Activated CD8-positive, alpha-beta T cell treated with anti-CD3 and anti-CD28 coated beads, Interleukin-2, amount 10 ng/mL, durations not matched to agents 7 days and 5 days (primary cell): ENCODE measurements at regions not wholly inside any gene's neighbourhood (a gene's known extent, or its start where the extent isn't known, plus 50 kb on each side); places are given as distances from the start of the nearest gene placed in this dataset.

Source experiments
- ATAC-seq: fragments of 150-1000 bp; cut with Tn5 transposase; one replicate; pipeline ENCODE4 v1.10.0; 2021; ENCODE audit warnings: moderate library complexity
- CTCF ChIA-PET: fragments of 350-600 bp; sonication (Branson Sonifier 250); formaldehyde crosslinking; loops from one replicate; lab custom pipeline; 2021; ENCODE audit warnings: antibody characterized with exemption; lab: Charles Lee
- POLR2A ChIA-PET: fragments of 350-600 bp; sonication (Branson Sonifier 250); formaldehyde crosslinking; loops from one replicate; lab custom pipeline; 2021; ENCODE audit warnings: antibody characterized with exemption; lab: Charles Lee
- DNase-seq: peaks from one replicate; pipeline ENCODE4 v3.0.0-alpha.2; 2020
- H3K27ac Mint-ChIP-seq: one replicate; pipeline ENCODE4 v1.8.0; 2021; ENCODE audit warnings: mild to moderate bottlenecking, mixed read lengths
- H3K27me3 Mint-ChIP-seq: one replicate; pipeline ENCODE4 v1.8.0; 2021; ENCODE audit warnings: low read depth, mixed read lengths
- H3K36me3 Mint-ChIP-seq: one replicate; pipeline ENCODE4 v1.8.0; 2021; ENCODE audit warnings: low read depth, mixed read lengths
- H3K4me1 Mint-ChIP-seq: one replicate; pipeline ENCODE4 v1.8.0; 2021; ENCODE audit warnings: low read depth, mixed read lengths
- H3K4me3 Mint-ChIP-seq: one replicate; pipeline ENCODE4 v1.8.0; 2021; ENCODE audit warnings: mild to moderate bottlenecking, mixed read lengths
- H3K9me3 Mint-ChIP-seq: one replicate; pipeline ENCODE4 v1.8.0; 2022; ENCODE audit warnings: mixed read lengths; ENCODE audit not compliant: insufficient read depth

GRCh38 chr7:37504801-37505200 lies 56.1 kb upstream of the ELMO1 start:
- DNase-seq = no peak
- no peaks in the 10 kb centered on the region for H3K9me3 Mint-ChIP-seq
- CTCF ChIA-PET = interaction anchor here (0.6 to 6.5 kb wide), 3 partner anchors 9 to 323 kb away, joined by 3 to 31 read pairs (median 5); no protein-coding TSS in a partner anchor

GRCh38 chr7:37505750-37506353 lies 57.2 kb upstream of the ELMO1 start:
- Mint-ChIP-seq H3K4me1 (no peaks in the 10 kb centered on the region), H3K4me3 (no peak overlapping the region), H3K36me3 (no peaks in the 10 kb centered on the region), H3K9me3 (no peaks in the 10 kb centered on the region), H3K27me3 (peaks cover 24% of the 10 kb centered on the region), H3K27ac (no peak overlapping the region)
- ChIA-PET POLR2A (no interaction called here), CTCF (interaction anchor here (1.7 to 6.5 kb wide), 2 partner anchors 10 to 272 kb away, joined by 5 to 31 read pairs; no protein-coding TSS in a partner anchor)
- no peak for ATAC-seq
- no peak for DNase-seq

More at GRCh38 chr7:37504801-37505200, 56.1 kb upstream of the ELMO1 start:
- H3K36me3 Mint-ChIP-seq = no peaks in the 10 kb centered on the region
- H3K4me1 Mint-ChIP-seq = no peaks in the 10 kb centered on the region
- no peak overlapping the region for H3K27ac Mint-ChIP-seq
- peaks cover 24% of the 10 kb centered on the region for H3K27me3 Mint-ChIP-seq
- POLR2A ChIA-PET = no interaction called here
- no peak for ATAC-seq
- H3K4me3 Mint-ChIP-seq = no peak overlapping the region

- POLR2A ChIA-PET = no interaction called here
- no peak overlapping the region for H3K4me3 Mint-ChIP-seq
- no peak overlapping the region for H3K27ac Mint-ChIP-seq
- DNase-seq (no peak), ATAC-seq (no peak)
- H3K27me3 Mint-ChIP-seq = peaks cover 20% of the 10 kb centered on the region
- H3K4me1 Mint-ChIP-seq = no peaks in the 10 kb centered on the region
- CTCF ChIA-PET = interaction anchor here (0.7 to 6.5 kb wide), 7 partner anchors 12 to 325 kb away, joined by 3 to 31 read pairs (median 7); no protein-coding TSS in a partner anchor
- H3K36me3 Mint-ChIP-seq = no peaks in the 10 kb centered on the region
- no peaks in the 10 kb centered on the region for H3K9me3 Mint-ChIP-seq
Observed at GRCh38 chr7:37508118-37508517, 59.5 kb upstream of the ELMO1 start.

DNA sequence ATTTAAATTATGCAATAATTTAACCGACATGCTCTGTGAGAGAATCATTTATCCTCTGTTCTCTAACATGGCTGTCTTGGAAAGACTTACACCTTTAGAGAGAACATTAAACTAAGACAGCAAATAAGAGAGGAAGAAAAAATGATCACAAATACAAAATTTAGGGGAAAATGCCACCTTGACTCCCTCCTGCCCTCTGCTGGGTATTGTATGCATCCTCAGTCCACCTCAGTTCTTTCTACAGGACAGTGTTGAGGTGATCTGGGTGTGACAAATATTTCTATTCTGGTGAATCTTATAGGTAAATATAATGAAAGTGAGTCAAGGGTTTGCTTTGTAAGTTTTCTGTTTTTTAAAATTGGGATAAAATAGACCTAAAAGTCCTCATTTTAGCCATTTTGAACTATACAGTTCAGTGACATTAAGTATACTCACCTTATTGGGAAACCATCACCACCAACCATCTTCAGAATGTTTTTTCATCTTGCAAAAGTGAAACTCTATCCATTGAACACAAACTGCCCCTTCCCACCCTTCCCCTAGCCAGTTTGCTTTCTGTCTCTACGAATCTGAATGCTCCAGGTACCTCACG lies 61.5 kb upstream of the ELMO1 start:
- no peaks in the 10 kb centered on the region for H3K36me3 Mint-ChIP-seq
- H3K27me3 Mint-ChIP-seq = peaks cover 20% of the 10 kb centered on the region
- peak; percentile 31 for DNase-seq
- H3K9me3 Mint-ChIP-seq = no peaks in the 10 kb centered on the region
- no peak for ATAC-seq
- ChIA-PET POLR2A (no interaction called here), CTCF (interaction anchor here (0.7 to 6.5 kb wide), 11 partner anchors 9 to 301 kb away, joined by 3 to 31 read pairs (median 5); no protein-coding TSS in a partner anchor)
- no peaks in the 10 kb centered on the region for H3K4me1 Mint-ChIP-seq
- H3K4me3 Mint-ChIP-seq = no peak overlapping the region
- H3K27ac Mint-ChIP-seq = no peak overlapping the region

GRCh38 chr7:37511915-37512314 lies 63.3 kb upstream of the ELMO1 start:
- no peak for DNase-seq
- CTCF ChIA-PET = interaction anchor here (2.0 kb wide), 1 partner anchor 16 kb away, joined by 5 read pairs; no protein-coding TSS in a partner anchor
- H3K4me1 Mint-ChIP-seq = no peaks in the 10 kb centered on the region
- peaks cover 20% of the 10 kb centered on the region for H3K27me3 Mint-ChIP-seq
- no peaks in the 10 kb centered on the region for H3K36me3 Mint-ChIP-seq
- H3K27ac Mint-ChIP-seq = no peak overlapping the region
- H3K9me3 Mint-ChIP-seq = no peaks in the 10 kb centered on the region
- POLR2A ChIA-PET = no interaction called here
- ATAC-seq = no peak
- H3K4me3 Mint-ChIP-seq = no peak overlapping the region

DNA sequence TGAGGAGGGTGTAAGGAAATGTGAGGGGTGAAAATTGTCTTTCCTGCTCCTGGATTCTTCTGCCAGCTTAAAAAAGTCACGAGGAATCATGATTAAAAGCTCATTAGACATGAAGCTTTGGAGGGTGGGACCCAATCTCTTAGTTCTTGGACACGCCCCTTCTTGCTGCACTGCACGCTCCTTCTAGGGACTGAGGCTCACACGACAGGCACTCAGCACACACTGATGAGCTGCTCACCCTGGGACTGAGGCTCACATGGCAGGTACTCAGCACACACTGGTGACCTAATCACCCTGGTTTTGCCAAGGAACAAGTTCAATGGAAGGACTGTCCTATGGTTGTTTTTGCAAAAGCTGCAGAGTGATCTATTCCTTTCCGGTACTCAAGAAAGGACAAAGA lies 65.8 kb upstream of the ELMO1 start:
- Mint-ChIP-seq H3K36me3 (no peaks in the 10 kb centered on the region), H3K27me3 (peaks cover 9% of the 10 kb centered on the region), H3K9me3 (no peaks in the 10 kb centered on the region), H3K4me3 (no peak overlapping the region), H3K27ac (no peak overlapping the region), H3K4me1 (no peaks in the 10 kb centered on the region)
- ChIA-PET CTCF (no interaction called here), POLR2A (no interaction called here)
- ATAC-seq (no peak), DNase-seq (no peak)

GRCh38 chr7:37516664-37517063 lies 68.0 kb upstream of the ELMO1 start:
- Mint-ChIP-seq H3K27ac (no peak overlapping the region), H3K4me1 (no peaks in the 10 kb centered on the region), H3K9me3 (no peaks in the 10 kb centered on the region), H3K27me3 (peaks cover 17% of the 10 kb centered on the region), H3K36me3 (no peaks in the 10 kb centered on the region), H3K4me3 (no peak overlapping the region)
- no peak for DNase-seq
- ChIA-PET POLR2A (interaction anchor here (0.7 kb wide), 1 partner anchor 1103 kb away, joined by 3 read pairs; no protein-coding TSS in a partner anchor), CTCF (no interaction called here)
- no peak for ATAC-seq

DNA sequence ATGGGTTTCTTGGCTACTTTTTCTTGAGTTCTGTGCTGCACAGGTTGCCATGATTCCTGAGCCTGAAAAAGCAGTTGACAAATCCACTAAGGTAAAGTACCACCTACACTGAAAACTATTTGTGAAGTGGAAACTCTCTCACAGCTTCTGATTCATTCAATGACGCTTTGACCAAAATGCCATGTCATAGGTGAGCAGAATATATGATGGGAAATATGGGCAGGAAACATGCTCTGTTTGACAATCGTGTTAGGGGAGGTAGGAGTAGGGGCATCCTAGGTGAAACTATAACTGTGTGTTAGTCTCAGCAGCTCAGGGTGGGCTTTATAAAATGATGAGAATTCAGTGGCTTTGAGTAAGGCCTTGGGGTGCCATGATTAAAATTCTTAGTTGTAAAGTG lies 69.6 kb upstream of the ELMO1 start:
- Mint-ChIP-seq H3K4me3 (no peak overlapping the region), H3K27me3 (peaks cover 19% of the 10 kb centered on the region), H3K36me3 (no peaks in the 10 kb centered on the region), H3K9me3 (no peaks in the 10 kb centered on the region), H3K27ac (no peak overlapping the region), H3K4me1 (no peaks in the 10 kb centered on the region)
- ATAC-seq (no peak), DNase-seq (no peak)
- ChIA-PET POLR2A (no interaction called here), CTCF (no interaction called here)

GRCh38 chr7:37524056-37524455 lies 75.4 kb upstream of the ELMO1 start:
- Mint-ChIP-seq H3K9me3 (no peaks in the 10 kb centered on the region), H3K27ac (no peak overlapping the region), H3K4me1 (no peaks in the 10 kb centered on the region), H3K27me3 (peaks cover 23% of the 10 kb centered on the region), H3K4me3 (no peak overlapping the region), H3K36me3 (no peaks in the 10 kb centered on the region)
- DNase-seq (no peak), ATAC-seq (no peak)
- ChIA-PET POLR2A (no interaction called here), CTCF (no interaction called here)

- DNase-seq (no peak), ATAC-seq (no peak)
- Mint-ChIP-seq H3K4me3 (no peak overlapping the region), H3K4me1 (no peaks in the 10 kb centered on the region), H3K27me3 (peaks cover 19% of the 10 kb centered on the region), H3K36me3 (no peaks in the 10 kb centered on the region), H3K9me3 (no peaks in the 10 kb centered on the region), H3K27ac (no peak overlapping the region)
- ChIA-PET CTCF (no interaction called here), POLR2A (no interaction called here)
Observed at GRCh38 chr7:37524797-37525196, 76.1 kb upstream of the ELMO1 start.

GRCh38 chr7:37526623-37527022 lies 78.0 kb upstream of the ELMO1 start:
- Mint-ChIP-seq H3K36me3 (no peaks in the 10 kb centered on the region), H3K9me3 (no peaks in the 10 kb centered on the region), H3K4me1 (no peaks in the 10 kb centered on the region), H3K27me3 (peaks cover 14% of the 10 kb centered on the region), H3K4me3 (no peak overlapping the region), H3K27ac (no peak overlapping the region)
- ATAC-seq (no peak), DNase-seq (no peak)
- ChIA-PET POLR2A (no interaction called here), CTCF (no interaction called here)

DNA sequence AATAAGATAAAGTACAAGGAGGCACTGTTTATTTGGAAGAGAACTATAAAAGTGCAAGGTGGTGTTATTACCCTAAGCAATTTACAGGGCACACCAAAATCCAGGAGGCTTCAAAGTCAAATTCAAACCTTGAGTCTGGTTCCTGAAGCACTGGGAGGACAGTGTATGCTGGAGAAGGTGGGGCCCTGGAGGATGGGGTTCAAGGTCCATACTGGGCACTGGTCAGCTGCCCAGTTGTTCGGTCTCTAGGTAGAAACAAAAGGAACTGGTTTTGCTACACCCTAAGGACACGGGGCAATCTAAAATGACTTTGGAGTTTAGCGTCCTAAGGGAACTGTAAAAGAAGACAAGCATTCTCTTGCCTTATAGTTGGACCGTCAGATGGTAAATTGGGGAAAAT lies 78.4 kb upstream of the ELMO1 start:
- Mint-ChIP-seq H3K27ac (no peak overlapping the region), H3K36me3 (no peaks in the 10 kb centered on the region), H3K9me3 (no peaks in the 10 kb centered on the region), H3K4me1 (no peaks in the 10 kb centered on the region), H3K4me3 (no peak overlapping the region), H3K27me3 (peaks cover 13% of the 10 kb centered on the region)
- ChIA-PET POLR2A (no interaction called here), CTCF (no interaction called here)
- DNase-seq = no peak
- ATAC-seq = no peak
